ENCODE measurements at regions not wholly inside any gene's neighbourhood (a gene's known extent, or its start where the extent isn't known, plus 50 kb on each side); places are given as distances from the start of the nearest gene placed in this dataset.

GRCh38 chr17:73733517-73733916, 89.3 kb upstream of the SDK2 start:
- DNase-seq (ENCODE audit: insufficient read length, low spot score) = no peak
- TF ChIP-seq POLR2A (IDR thresholded peaks at IDR 0.05; ENCODE audit: low read depth, low read length) = no peak
- no peak for FAIRE-seq

GRCh38 chr17:73735245-73735644, 91.0 kb upstream of the SDK2 start:
- no peak for DNase-seq (ENCODE audit: insufficient read length, low spot score)
- TF ChIP-seq POLR2A (IDR thresholded peaks at IDR 0.05; ENCODE audit: low read depth, low read length) = no peak
- FAIRE-seq = no peak

GRCh38 chr17:73738751-73739575, 94.7 kb upstream of the SDK2 start:
- TF ChIP-seq POLR2A (IDR thresholded peaks at IDR 0.05; ENCODE audit: low read depth, low read length) = no peak
- no peak for FAIRE-seq
- DNase-seq (ENCODE audit: insufficient read length, low spot score) = no peak

GRCh38 chr17:73740370-73740769, 96.1 kb upstream of the SDK2 start:
- no peak for TF ChIP-seq POLR2A (IDR thresholded peaks at IDR 0.05; ENCODE audit: low read depth, low read length)
- DNase-seq (ENCODE audit: insufficient read length, low spot score) = no peak
- FAIRE-seq = no peak

GRCh38 chr17:73742948-73743381, 98.7 kb upstream of the SDK2 start:
- DNase-seq (ENCODE audit: insufficient read length, low spot score) = no peak
- no peak for TF ChIP-seq POLR2A (IDR thresholded peaks at IDR 0.05; ENCODE audit: low read depth, low read length)
- FAIRE-seq = no peak

GRCh38 chr17:73743518-73744201, 99.4 kb upstream of the SDK2 start:
- FAIRE-seq = no peak
- TF ChIP-seq POLR2A (IDR thresholded peaks at IDR 0.05; ENCODE audit: low read depth, low read length) = no peak
- DNase-seq (ENCODE audit: insufficient read length, low spot score) = no peak

- DNase-seq (ENCODE audit: insufficient read length, low spot score) (no peak), FAIRE-seq (no peak)
- TF ChIP-seq POLR2A (IDR thresholded peaks at IDR 0.05; ENCODE audit: low read depth, low read length) = no peak
These were observed 100.2 kb upstream of the SDK2 start for GRCh38 chr17:73744411-73744810.

- TF ChIP-seq POLR2A (IDR thresholded peaks at IDR 0.05; ENCODE audit: low read depth, low read length) = no peak
- no peak for FAIRE-seq
These were observed 102.2 kb upstream of the SDK2 start for GRCh38 chr17:73746314-73747073.

GRCh38 chr17:73747221-73748002, 103.2 kb upstream of the SDK2 start:
- DNase-seq (ENCODE audit: insufficient read length, low spot score) = no peak
- FAIRE-seq = no peak
- TF ChIP-seq POLR2A (IDR thresholded peaks at IDR 0.05; ENCODE audit: low read depth, low read length) = no peak

More at GRCh38 chr17:73746314-73747073, 102.2 kb upstream of the SDK2 start:
- no peak for DNase-seq (ENCODE audit: insufficient read length, low spot score)

GRCh38 chr17:73748508-73748907, 104.3 kb upstream of the SDK2 start:
- DNase-seq (ENCODE audit: insufficient read length, low spot score) (no peak), FAIRE-seq (no peak)
- no peak for TF ChIP-seq POLR2A (IDR thresholded peaks at IDR 0.05; ENCODE audit: low read depth, low read length)

GRCh38 chr17:73749337-73749823, 105.1 kb upstream of the SDK2 start:
- FAIRE-seq (no peak), DNase-seq (ENCODE audit: insufficient read length, low spot score) (no peak)
- TF ChIP-seq POLR2A (IDR thresholded peaks at IDR 0.05; ENCODE audit: low read depth, low read length) = no peak

GRCh38 chr17:73749928-73750605, 105.8 kb upstream of the SDK2 start:
- no peak for TF ChIP-seq POLR2A (IDR thresholded peaks at IDR 0.05; ENCODE audit: low read depth, low read length)
- DNase-seq (ENCODE audit: insufficient read length, low spot score) = no peak
- FAIRE-seq = no peak

- no peak for DNase-seq (ENCODE audit: insufficient read length, low spot score)
- no peak for FAIRE-seq
- TF ChIP-seq POLR2A (IDR thresholded peaks at IDR 0.05; ENCODE audit: low read depth, low read length) = no peak
These were observed 106.7 kb upstream of the SDK2 start for GRCh38 chr17:73750975-73751374.
